ENCODE measurements at regions not wholly inside any gene's neighbourhood (a gene's known extent, or its start where the extent isn't known, plus 50 kb on each side); places are given as distances from the start of the nearest gene placed in this dataset.

DNA sequence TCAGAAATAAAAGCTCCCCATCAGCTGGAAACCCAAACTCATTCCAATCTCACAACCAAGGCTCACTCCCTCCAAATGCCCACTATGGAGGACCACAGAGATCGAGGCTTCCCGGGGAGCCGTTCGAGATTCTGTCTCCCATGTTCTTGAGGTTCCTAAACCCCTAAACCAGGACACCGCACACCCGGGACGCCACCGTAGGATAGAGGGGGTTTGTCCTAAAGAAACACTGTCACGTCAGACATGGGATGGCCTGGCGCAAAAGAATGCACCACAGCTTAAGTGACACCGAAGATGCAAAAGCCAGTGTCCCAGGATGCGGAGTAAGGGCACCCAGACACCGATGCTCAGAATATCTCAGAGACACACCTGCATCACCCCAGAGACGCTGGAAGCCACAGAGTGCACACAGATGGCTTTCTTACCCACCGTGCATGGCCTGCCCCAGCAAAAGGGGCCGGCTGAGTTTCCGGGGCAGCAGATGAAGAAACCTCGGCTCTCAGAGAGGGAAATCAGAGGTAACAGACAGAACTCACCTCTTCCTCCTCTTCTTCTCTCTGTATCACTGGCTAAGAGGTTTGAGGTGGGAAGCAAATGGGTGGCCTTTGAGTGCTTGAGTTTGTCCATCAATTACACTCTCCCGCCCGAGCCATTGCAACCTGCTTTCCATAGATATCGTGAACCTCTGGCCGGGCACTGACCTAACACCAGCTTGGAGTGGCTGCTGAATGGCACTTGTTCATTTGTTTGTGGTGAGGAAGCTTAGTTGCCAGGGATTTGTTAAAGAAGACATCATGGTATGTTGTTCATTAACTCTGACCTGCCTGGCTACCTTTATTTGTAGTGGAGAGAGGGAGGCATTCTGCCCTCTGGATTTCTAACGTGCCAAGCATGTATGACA, 65.1 kb upstream of the TNRC6C start:
- no peak overlapping the region for H3K27ac ChIP-seq
- TF ChIP-seq ZFX (IDR thresholded peaks at IDR 0.05): no peak
- TF ChIP-seq, protein P1, sequence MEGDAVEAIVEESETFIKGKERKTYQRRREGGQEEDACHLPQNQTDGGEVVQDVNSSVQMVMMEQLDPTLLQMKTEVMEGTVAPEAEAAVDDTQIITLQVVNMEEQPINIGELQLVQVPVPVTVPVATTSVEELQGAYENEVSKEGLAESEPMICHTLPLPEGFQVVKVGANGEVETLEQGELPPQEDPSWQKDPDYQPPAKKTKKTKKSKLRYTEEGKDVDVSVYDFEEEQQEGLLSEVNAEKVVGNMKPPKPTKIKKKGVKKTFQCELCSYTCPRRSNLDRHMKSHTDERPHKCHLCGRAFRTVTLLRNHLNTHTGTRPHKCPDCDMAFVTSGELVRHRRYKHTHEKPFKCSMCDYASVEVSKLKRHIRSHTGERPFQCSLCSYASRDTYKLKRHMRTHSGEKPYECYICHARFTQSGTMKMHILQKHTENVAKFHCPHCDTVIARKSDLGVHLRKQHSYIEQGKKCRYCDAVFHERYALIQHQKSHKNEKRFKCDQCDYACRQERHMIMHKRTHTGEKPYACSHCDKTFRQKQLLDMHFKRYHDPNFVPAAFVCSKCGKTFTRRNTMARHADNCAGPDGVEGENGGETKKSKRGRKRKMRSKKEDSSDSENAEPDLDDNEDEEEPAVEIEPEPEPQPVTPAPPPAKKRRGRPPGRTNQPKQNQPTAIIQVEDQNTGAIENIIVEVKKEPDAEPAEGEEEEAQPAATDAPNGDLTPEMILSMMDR (conservative IDR thresholded peaks at IDR 0.05): no peak

DNA sequence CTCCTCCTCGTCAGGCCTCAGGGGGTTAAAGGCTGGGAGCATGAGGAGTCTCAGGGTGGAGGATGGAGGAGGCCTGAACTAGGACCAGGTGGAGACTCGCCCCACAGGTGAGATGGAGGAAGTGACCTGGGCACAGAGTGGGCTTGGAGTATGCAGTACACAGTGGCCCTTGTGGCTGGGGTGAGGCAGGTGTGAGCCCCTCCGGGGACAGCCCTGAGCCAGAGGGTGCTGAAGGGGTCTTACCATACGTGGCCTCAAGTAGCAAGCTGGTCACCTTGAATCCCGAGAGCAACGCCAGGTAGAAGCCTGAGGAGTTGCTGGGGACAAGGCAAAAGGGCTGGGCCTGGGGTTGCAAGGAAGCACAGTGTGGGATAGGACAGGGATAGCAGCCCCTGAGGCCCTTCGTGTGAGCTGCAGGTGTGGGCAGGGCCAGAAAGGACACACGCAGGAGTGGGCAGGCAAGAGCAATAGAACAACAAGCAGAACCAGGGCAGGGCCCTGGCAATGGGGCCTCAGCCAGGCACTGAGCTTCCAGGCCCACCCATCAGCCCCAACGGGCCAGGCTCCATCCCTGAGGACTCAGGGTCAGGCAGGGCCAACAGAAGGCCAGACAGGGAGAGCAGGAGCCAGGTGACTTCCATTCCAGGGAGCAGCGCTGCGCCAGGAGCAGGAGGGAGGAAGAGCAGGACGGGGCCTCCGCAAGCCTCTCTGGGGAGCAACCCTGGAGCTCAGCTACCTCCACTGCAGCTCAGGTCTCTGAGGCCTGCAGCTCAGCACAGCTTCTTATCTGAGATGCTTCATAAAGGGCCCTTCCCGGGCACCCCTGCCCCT, 64.2 kb upstream of the TNRC6C start:
- TF ChIP-seq, protein P1 (conservative IDR thresholded peaks at IDR 0.05): no peak
- no peak for TF ChIP-seq ZFX (IDR thresholded peaks at IDR 0.05)
- H3K27ac ChIP-seq: no peak overlapping the region

GRCh38 chr17:77897741-77898301, 60.7 kb upstream of the TNRC6C start:
- no peak overlapping the region for H3K27ac ChIP-seq
- TF ChIP-seq ZFX (IDR thresholded peaks at IDR 0.05): no peak
- TF ChIP-seq, protein P1 (conservative IDR thresholded peaks at IDR 0.05): no peak

GRCh38 chr17:77898521-77899434, 59.7 kb upstream of the TNRC6C start:
- H3K27ac ChIP-seq: no peak overlapping the region
- TF ChIP-seq, protein P1 (conservative IDR thresholded peaks at IDR 0.05): no peak
- no peak for TF ChIP-seq ZFX (IDR thresholded peaks at IDR 0.05)

DNA sequence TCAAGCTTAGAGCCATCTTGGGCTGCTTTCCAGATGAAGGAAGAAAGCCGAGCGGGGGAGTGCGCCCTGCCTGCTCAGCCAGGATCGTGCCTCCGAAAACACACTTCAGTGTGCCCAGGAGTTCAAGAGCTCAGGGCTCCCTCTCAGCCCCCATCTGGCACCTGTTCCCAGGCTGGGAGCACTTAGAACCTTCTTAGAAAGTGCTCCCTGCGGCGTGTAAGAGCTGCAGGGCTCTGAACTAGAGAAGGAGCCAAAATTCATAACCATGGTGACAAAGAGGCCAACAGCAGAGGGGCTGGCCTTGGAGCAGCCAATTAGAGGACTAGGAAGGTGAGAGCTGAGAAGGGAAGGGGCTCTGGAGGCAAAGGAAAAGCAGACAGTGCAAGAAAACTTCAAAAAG, 59.0 kb upstream of the TNRC6C start:
- no peak overlapping the region for H3K27ac ChIP-seq
- TF ChIP-seq, protein P1 (conservative IDR thresholded peaks at IDR 0.05): no peak
- no peak for TF ChIP-seq ZFX (IDR thresholded peaks at IDR 0.05)

DNA sequence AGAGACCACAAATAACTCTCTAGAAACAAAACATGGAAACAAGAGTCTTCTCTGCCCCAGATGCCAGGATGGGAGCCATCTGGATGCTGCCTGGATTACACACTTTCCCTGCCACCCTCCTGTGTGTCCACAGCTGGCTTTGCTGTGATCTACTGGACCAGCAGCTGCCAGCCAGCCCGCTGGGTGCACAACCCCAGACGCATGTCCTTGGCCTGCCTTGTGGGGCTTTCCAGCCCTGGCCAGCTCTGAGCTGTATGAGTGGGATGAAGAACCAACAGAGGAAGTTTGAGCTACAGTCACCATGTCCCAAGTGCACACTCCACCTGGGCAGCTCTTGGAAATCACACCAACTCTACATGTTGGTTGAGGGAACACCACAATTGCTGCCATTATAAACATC, 57.0 kb upstream of the TNRC6C start:
- TF ChIP-seq ZFX (IDR thresholded peaks at IDR 0.05): no peak
- TF ChIP-seq, protein P1 (conservative IDR thresholded peaks at IDR 0.05): no peak
- H3K27ac ChIP-seq: no peak overlapping the region

All from C4-2B (cell line).